Peyer's patch (tissue), 4 donors: ENCODE measurements at regions not wholly inside any gene's neighbourhood (a gene's known extent, or its start where the extent isn't known, plus 50 kb on each side); places are given as distances from the start of the nearest gene placed in this dataset.

Experiments
- DNase-seq, 3 donors: peaks; one replicate each; pipeline ENCODE4 v3.0.0-alpha.2; 2017 to 2019
- H3K27ac ChIP-seq, 4 donors: fragments of 200-600 bp; sonication (generic); one replicate each; pipeline ENCODE4 v1.5.1; 2016 to 2019
- H3K27me3 ChIP-seq, 2 donors: fragments of 200-600 bp; sonication (generic); one replicate each; pipeline ENCODE4 v1.5.1; 2019
- H3K36me3 ChIP-seq, 3 donors: fragments of 200-600 bp; sonication (generic); one replicate each; pipeline ENCODE4 v1.5.1; 2016 to 2019
- H3K4me1 ChIP-seq, 4 donors: fragments of 200-600 bp; sonication (generic); one replicate each; pipeline ENCODE4 v1.5.1; 2016 to 2019
- H3K4me3 ChIP-seq, 4 donors: fragments of 200-600 bp; sonication (generic); 1 replicate in 3 of 4; 2 replicates in 1 of 4; pipeline ENCODE4 v1.5.1; 2016 to 2019; ENCODE audit warnings: mild to moderate bottlenecking in 1 of 4
- H3K9me3 ChIP-seq, 4 donors: fragments of 200-600 bp; sonication (generic); one replicate each; pipeline ENCODE4 v1.5.1; 2016 to 2019; ENCODE audit warnings: mild to moderate bottlenecking in 1 of 4
- CTCF ChIP-seq, 6 experiments: fragments of 450-650 bp in 4 of 6; fragments of 200-600 bp in 2 of 6; sonication (generic) in 1 of 6; IDR thresholded peaks; one replicate each; pipeline ENCODE4 v1.5.1; 2017 to 2019; ENCODE audit warnings: antibody characterized with exemption in 6 of 6, mild to moderate bottlenecking in 3 of 6, moderate library complexity in 1 of 6
- POLR2A ChIP-seq, 2 donors: fragments of 450-650 bp; IDR thresholded peaks; one replicate each; pipeline ENCODE4 v1.5.1; 2017; ENCODE audit warnings: antibody characterized with exemption in 2 of 2, mild to moderate bottlenecking in 2 of 2, moderate library complexity in 2 of 2

- Histone ChIP-seq H3K27me3 (no peaks in the 10 kb centered on the region), H3K27ac (no peak overlapping the region), H3K36me3 (no peaks in the 10 kb centered on the region), H3K4me3 (no peak overlapping the region), H3K9me3 (no peaks in the 10 kb centered on the region), H3K4me1 (no peaks in the 10 kb centered on the region)
- TF ChIP-seq CTCF (IDR thresholded peaks at IDR 0.05) (peak in 2 of 6 experiments; percentile 9 to 19), POLR2A (IDR thresholded peaks at IDR 0.05) (no peak)
- no peak for DNase-seq
Measured at GRCh38 chr12:48286665-48287064, 64.1 kb downstream of the ZNF641 start.

- no peak for DNase-seq
- Histone ChIP-seq H3K27me3 (no peaks in the 10 kb centered on the region), H3K4me1 (no peaks in the 10 kb centered on the region), H3K27ac (no peak overlapping the region), H3K4me3 (no peak overlapping the region), H3K9me3 (no peaks in the 10 kb centered on the region), H3K36me3 (no peaks in the 10 kb centered on the region)
- TF ChIP-seq CTCF (IDR thresholded peaks at IDR 0.05), result no peak
Measured at GRCh38 chr12:48285751-48286650, 64.7 kb downstream of the ZNF641 start.

GRCh38 chr12:48281811-48282210 is 68.9 kb downstream of the ZNF641 start:
- no peak for DNase-seq
- no peak overlapping the region for H3K27ac ChIP-seq
- H3K36me3 ChIP-seq, result no peaks in the 10 kb centered on the region
- H3K9me3 ChIP-seq, result no peaks in the 10 kb centered on the region
- TF ChIP-seq CTCF (IDR thresholded peaks at IDR 0.05) (no peak), POLR2A (IDR thresholded peaks at IDR 0.05) (no peak)
- H3K4me1 ChIP-seq, result no peaks in the 10 kb centered on the region
- no peaks in the 10 kb centered on the region for H3K27me3 ChIP-seq
- H3K4me3 ChIP-seq, result no peak overlapping the region

GRCh38 chr12:48280572-48280971 is 70.1 kb downstream of the ZNF641 start:
- Histone ChIP-seq H3K27me3 (no peaks in the 10 kb centered on the region), H3K9me3 (no peaks in the 10 kb centered on the region), H3K27ac (no peak overlapping the region), H3K36me3 (no peaks in the 10 kb centered on the region), H3K4me1 (no peaks in the 10 kb centered on the region), H3K4me3 (no peak overlapping the region)
- DNase-seq, result no peak
- TF ChIP-seq CTCF (IDR thresholded peaks at IDR 0.05) (no peak), POLR2A (IDR thresholded peaks at IDR 0.05) (no peak)

- H3K27ac ChIP-seq, result no peak overlapping the region
- TF ChIP-seq POLR2A (IDR thresholded peaks at IDR 0.05) (no peak), CTCF (IDR thresholded peaks at IDR 0.05) (no peak)
Measured at GRCh38 chr12:48279601-48280000, 71.1 kb downstream of the ZNF641 start.

More at GRCh38 chr12:48279601-48280000, 71.1 kb downstream of the ZNF641 start:
- Histone ChIP-seq H3K4me3 (no peak overlapping the region), H3K27me3 (no peaks in the 10 kb centered on the region), H3K9me3 (no peaks in the 10 kb centered on the region), H3K36me3 (no peaks in the 10 kb centered on the region), H3K4me1 (no peaks in the 10 kb centered on the region)
- DNase-seq, result no peak
